PC-3 (cell line): ENCODE measurements at regions not wholly inside any gene's neighbourhood (a gene's known extent, or its start where the extent isn't known, plus 50 kb on each side); places are given as distances from the start of the nearest gene placed in this dataset.

Source experiments
- CTCF ChIP-seq: fragments of 300-600 bp; sonication (generic); conservative IDR thresholded peaks from 2 replicates; pipeline ENCODE4 v1.5.1; 2017; ENCODE audit warnings: antibody characterized with exemption, low read depth, mild to moderate bottlenecking, low read length
- EZH2 ChIP-seq: fragments of 300-600 bp; sonication (generic); IDR thresholded peaks from one replicate; pipeline ENCODE4 v1.6.1; 2017; ENCODE audit warnings: antibody characterized with exemption, mild to moderate bottlenecking, low read length; ENCODE audit not compliant: unreplicated experiment

GRCh38 chr3:69435274-69436265 is 49.7 kb upstream of the FRMD4B start:
- TF ChIP-seq CTCF (no peak), EZH2 (no peak)
